RWPE2 (cell line): ENCODE measurements at regions not wholly inside any gene's neighbourhood (a gene's known extent, or its start where the extent isn't known, plus 50 kb on each side); places are given as distances from the start of the nearest gene placed in this dataset.

Experiments used
- ATAC-seq: fragments of 200-7000 bp; cut with Tn5 transposase; 3 replicates; pipeline ENCODE4 v1.9.1; 2021; ENCODE audit warnings: low read depth
- DNase-seq: peaks from one replicate; pipeline ENCODE4 v3.0.0-alpha.2; 2020; ENCODE audit warnings: low spot score
- H3K27ac ChIP-seq: fragments of 450-650 bp; 2 replicates; pipeline ENCODE4 v1.5.1; 2017; ENCODE audit warnings: mild to moderate bottlenecking; ENCODE audit not compliant: poor library complexity, severe bottlenecking
- H3K27me3 ChIP-seq: fragments of 250-450 bp; sonication (Bioruptor Pico); 2 replicates; pipeline ENCODE4 v1.5.1; 2021; ENCODE audit warnings: mild to moderate bottlenecking, moderate library complexity; ENCODE audit not compliant: insufficient read depth, poor library complexity, severe bottlenecking
- H3K36me3 ChIP-seq: fragments of 250-450 bp; sonication (Bioruptor Pico); 2 replicates; pipeline ENCODE4 v1.5.1; 2020; ENCODE audit warnings: low read depth, mild to moderate bottlenecking, moderate library complexity
- H3K4me1 ChIP-seq: fragments of 250-450 bp; sonication (Bioruptor Pico); 2 replicates; pipeline ENCODE4 v1.5.1; 2021; ENCODE audit warnings: mild to moderate bottlenecking, moderate library complexity; ENCODE audit not compliant: insufficient read depth, poor library complexity, severe bottlenecking
- H3K4me3 ChIP-seq: fragments of 250-450 bp; sonication (Bioruptor Pico); 2 replicates; pipeline ENCODE4 v1.5.1; 2021; ENCODE audit warnings: mild to moderate bottlenecking, moderate library complexity; ENCODE audit not compliant: severe bottlenecking
- H3K9me3 ChIP-seq: fragments of 250-450 bp; sonication (Bioruptor Pico); 2 replicates; pipeline ENCODE4 v1.5.1; 2021; ENCODE audit warnings: mild to moderate bottlenecking, moderate library complexity; ENCODE audit not compliant: severe bottlenecking
- CTCF ChIP-seq: fragments of 450-650 bp; IDR thresholded peaks from one replicate; pipeline ENCODE4 v1.5.1; 2017; ENCODE audit warnings: mild to moderate bottlenecking, moderate library complexity; ENCODE audit not compliant: poor library complexity, severe bottlenecking

GRCh38 chrX:9379697-9380551 is 84.9 kb upstream of the TBL1X start:
- Histone ChIP-seq H3K9me3 (no peaks in the 10 kb centered on the region), H3K4me3 (no peak overlapping the region), H3K36me3 (no peaks in the 10 kb centered on the region), H3K27ac (peak overlapping the region; percentile 45), H3K27me3 (no peaks in the 10 kb centered on the region), H3K4me1 (peaks cover 19% of the 10 kb centered on the region)
- ATAC-seq (peak; percentile 91), DNase-seq (peak; percentile 48)
- no peak for TF ChIP-seq CTCF

- DNase-seq (no peak), ATAC-seq (no peak)
- H3K4me3 ChIP-seq: no peak overlapping the region
- H3K36me3 ChIP-seq: no peaks in the 10 kb centered on the region
- no peak for TF ChIP-seq CTCF
- H3K27me3 ChIP-seq: no peaks in the 10 kb centered on the region
- H3K27ac ChIP-seq: no peak overlapping the region
- peaks cover 16% of the 10 kb centered on the region for H3K4me1 ChIP-seq
- no peaks in the 10 kb centered on the region for H3K9me3 ChIP-seq
Measured at GRCh38 chrX:9383655-9384054, 81.2 kb upstream of the TBL1X start.

GRCh38 chrX:9388450-9388849 is 76.4 kb upstream of the TBL1X start:
- no peak for TF ChIP-seq CTCF
- DNase-seq: no peak
- no peaks in the 10 kb centered on the region for H3K27me3 ChIP-seq
- no peaks in the 10 kb centered on the region for H3K4me1 ChIP-seq
- H3K27ac ChIP-seq: no peak overlapping the region
- H3K9me3 ChIP-seq: no peaks in the 10 kb centered on the region
- no peak overlapping the region for H3K4me3 ChIP-seq
- H3K36me3 ChIP-seq: no peaks in the 10 kb centered on the region
- ATAC-seq: no peak

GRCh38 chrX:9390121-9390520 is 74.7 kb upstream of the TBL1X start:
- Histone ChIP-seq H3K27me3 (no peaks in the 10 kb centered on the region), H3K36me3 (no peaks in the 10 kb centered on the region), H3K4me3 (no peak overlapping the region), H3K4me1 (no peaks in the 10 kb centered on the region), H3K27ac (no peak overlapping the region), H3K9me3 (no peaks in the 10 kb centered on the region)
- ATAC-seq: no peak
- no peak for DNase-seq
- no peak for TF ChIP-seq CTCF

GRCh38 chrX:9390693-9391368 is 74.0 kb upstream of the TBL1X start:
- ATAC-seq (no peak), DNase-seq (no peak)
- no peak for TF ChIP-seq CTCF

More at GRCh38 chrX:9390693-9391368, 74.0 kb upstream of the TBL1X start:
- H3K27ac ChIP-seq: no peak overlapping the region
- no peaks in the 10 kb centered on the region for H3K9me3 ChIP-seq
- no peaks in the 10 kb centered on the region for H3K4me1 ChIP-seq
- H3K4me3 ChIP-seq: no peak overlapping the region
- no peaks in the 10 kb centered on the region for H3K27me3 ChIP-seq
- H3K36me3 ChIP-seq: no peaks in the 10 kb centered on the region
